AG04450 (cell line): ENCODE measurements at regions not wholly inside any gene's neighbourhood (a gene's known extent, or its start where the extent isn't known, plus 50 kb on each side); places are given as distances from the start of the nearest gene placed in this dataset.

Source experiments
- CTCF ChIA-PET: fragments of 300-600, 350-600 bp; formaldehyde crosslinking; extraction: SDS; loops from one replicate; lab custom pipeline; 2022; ENCODE audit warnings: antibody characterized with exemption, inconsistent platforms; lab: Charles Lee
- POLR2A ChIA-PET: fragments of 350-600 bp; formaldehyde crosslinking; extraction: SDS; loops from one replicate; lab custom pipeline; 2021; ENCODE audit warnings: antibody characterized with exemption, inconsistent platforms; lab: Yijun Ruan, JAX
- DNase-seq: peaks from one replicate; pipeline ENCODE4 v3.0.0-alpha.2; 2011; ENCODE audit warnings: low read depth, low spot score
- H3K27ac ChIP-seq: one replicate; pipeline ENCODE4 v1.5.1; 2012; ENCODE audit warnings: low read depth, low read length, control low read depth
- H3K27me3 ChIP-seq: one replicate; pipeline ENCODE4 v1.6.0; 2012; ENCODE audit warnings: low read length; ENCODE audit not compliant: control insufficient read depth, insufficient read depth
- H3K4me3 ChIP-seq: 2 replicates; pipeline ENCODE4 v1.5.1; 2011; ENCODE audit warnings: mild to moderate bottlenecking, low read depth, low read length, control low read depth
- H3K9me3 ChIP-seq: 2 replicates; pipeline ENCODE4 v1.5.1; 2012; ENCODE audit warnings: low read length; ENCODE audit not compliant: control insufficient read depth, insufficient read depth
- TF ChIP-seq, protein P1 (sequence below): IDR thresholded peaks from 2 replicates; pipeline ENCODE4 v1.5.1; 2011; ENCODE audit warnings: low read depth, low read length, control low read depth, inconsistent platforms

DNA sequence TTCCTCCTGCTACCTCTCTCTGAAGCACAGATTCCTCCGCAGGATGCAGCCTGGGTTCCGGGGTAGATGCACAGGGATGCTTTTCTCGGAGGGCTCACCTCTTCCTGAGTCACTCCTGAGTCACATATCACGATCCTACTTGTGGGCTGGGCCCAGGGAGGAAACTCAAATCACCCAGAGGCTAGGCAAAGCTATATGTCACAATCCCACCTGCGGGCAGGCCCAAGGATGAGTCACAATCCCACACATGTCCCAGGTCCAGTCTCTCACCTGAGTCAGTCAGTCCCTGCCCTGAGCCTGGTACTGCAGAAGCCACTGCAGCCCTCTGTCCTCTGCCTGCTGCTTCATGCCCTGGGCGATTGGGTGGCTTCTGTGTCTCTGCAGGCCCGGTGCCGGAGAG is 149.0 kb upstream of the GSC start:
- TF ChIP-seq, protein P1, sequence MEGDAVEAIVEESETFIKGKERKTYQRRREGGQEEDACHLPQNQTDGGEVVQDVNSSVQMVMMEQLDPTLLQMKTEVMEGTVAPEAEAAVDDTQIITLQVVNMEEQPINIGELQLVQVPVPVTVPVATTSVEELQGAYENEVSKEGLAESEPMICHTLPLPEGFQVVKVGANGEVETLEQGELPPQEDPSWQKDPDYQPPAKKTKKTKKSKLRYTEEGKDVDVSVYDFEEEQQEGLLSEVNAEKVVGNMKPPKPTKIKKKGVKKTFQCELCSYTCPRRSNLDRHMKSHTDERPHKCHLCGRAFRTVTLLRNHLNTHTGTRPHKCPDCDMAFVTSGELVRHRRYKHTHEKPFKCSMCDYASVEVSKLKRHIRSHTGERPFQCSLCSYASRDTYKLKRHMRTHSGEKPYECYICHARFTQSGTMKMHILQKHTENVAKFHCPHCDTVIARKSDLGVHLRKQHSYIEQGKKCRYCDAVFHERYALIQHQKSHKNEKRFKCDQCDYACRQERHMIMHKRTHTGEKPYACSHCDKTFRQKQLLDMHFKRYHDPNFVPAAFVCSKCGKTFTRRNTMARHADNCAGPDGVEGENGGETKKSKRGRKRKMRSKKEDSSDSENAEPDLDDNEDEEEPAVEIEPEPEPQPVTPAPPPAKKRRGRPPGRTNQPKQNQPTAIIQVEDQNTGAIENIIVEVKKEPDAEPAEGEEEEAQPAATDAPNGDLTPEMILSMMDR: no peak
- H3K27ac ChIP-seq: no peak overlapping the region
- no peak overlapping the region for H3K4me3 ChIP-seq
- ChIA-PET CTCF (no interaction called here), POLR2A (no interaction called here)
- H3K9me3 ChIP-seq: peaks cover 44% of the 10 kb centered on the region
- no peak for DNase-seq
- H3K27me3 ChIP-seq: no peaks in the 10 kb centered on the region

DNA sequence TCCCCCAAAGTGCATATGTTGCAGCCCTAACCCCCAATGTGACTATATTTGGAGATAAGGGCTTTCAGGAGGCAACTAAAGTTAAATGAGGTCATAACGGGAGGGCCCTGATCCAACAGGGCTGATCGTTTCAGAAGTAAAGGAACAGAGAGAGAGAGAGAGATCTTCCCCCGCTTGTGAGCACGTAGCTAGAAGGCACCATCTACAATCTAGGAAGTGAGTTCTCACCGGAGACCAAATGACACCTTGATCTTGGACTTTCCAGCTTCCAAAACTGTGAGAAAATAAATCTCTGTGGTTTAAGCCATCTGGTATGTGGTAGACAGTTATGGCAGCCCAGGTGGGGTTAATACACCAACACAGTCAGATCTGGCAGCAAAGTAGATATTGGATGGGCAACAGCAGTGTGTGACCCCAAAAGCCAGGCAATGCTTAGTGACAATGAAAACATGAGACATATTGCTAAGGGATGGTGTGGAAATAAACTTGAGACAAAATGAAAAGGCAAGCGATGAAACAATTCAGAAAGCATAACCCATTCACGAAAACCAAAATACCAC is 147.2 kb upstream of the GSC start:
- no peak for DNase-seq
- CTCF ChIA-PET: no interaction called here
- TF ChIP-seq, protein P1: no peak
- no peaks in the 10 kb centered on the region for H3K27me3 ChIP-seq
- H3K9me3 ChIP-seq: peaks cover 40% of the 10 kb centered on the region
- POLR2A ChIA-PET: no interaction called here
- H3K27ac ChIP-seq: no peak overlapping the region
- no peak overlapping the region for H3K4me3 ChIP-seq

DNA sequence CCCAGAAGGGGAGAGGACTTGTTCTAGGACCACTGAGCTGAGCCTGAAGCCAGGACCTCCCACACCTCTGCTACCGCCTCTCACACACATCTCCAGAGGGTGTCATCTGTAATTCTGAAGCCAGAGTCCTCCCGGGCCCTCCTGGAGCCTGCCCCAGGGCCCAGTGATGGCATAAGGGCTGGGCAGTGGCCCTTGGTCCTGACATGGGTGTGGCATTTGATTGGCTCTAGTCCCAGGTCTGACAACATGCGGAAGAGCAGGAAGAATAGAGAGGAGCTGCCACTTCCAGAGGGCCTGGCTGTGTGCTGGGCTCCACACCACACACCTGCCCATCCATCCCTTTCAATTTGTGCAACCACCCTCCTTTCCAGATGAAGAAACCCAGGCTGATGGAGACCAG is 144.3 kb upstream of the GSC start:
- TF ChIP-seq, protein P1: no peak
- Histone ChIP-seq H3K27ac (no peak overlapping the region), H3K27me3 (no peaks in the 10 kb centered on the region), H3K9me3 (peaks cover 44% of the 10 kb centered on the region), H3K4me3 (no peak overlapping the region)
- no peak for DNase-seq
- POLR2A ChIA-PET: interaction anchor here (0.7 kb wide), 1 partner anchor 466 kb away, joined by 5 read pairs; no protein-coding TSS in a partner anchor
- CTCF ChIA-PET: no interaction called here

- POLR2A ChIA-PET: no interaction called here
- no peaks in the 10 kb centered on the region for H3K27me3 ChIP-seq
- CTCF ChIA-PET: no interaction called here
- H3K9me3 ChIP-seq: peaks cover 33% of the 10 kb centered on the region
- no peak for DNase-seq
- H3K4me3 ChIP-seq: no peak overlapping the region
- no peak overlapping the region for H3K27ac ChIP-seq
- TF ChIP-seq, protein P1: no peak
These were observed 137.8 kb upstream of the GSC start for GRCh38 chr14:94907626-94908261.

- POLR2A ChIA-PET: no interaction called here
- H3K4me3 ChIP-seq: no peak overlapping the region
These were observed 137.2 kb upstream of the GSC start for GRCh38 chr14:94906991-94907587.

More at GRCh38 chr14:94906991-94907587, 137.2 kb upstream of the GSC start:
- DNase-seq: no peak
- CTCF ChIA-PET: no interaction called here
- Histone ChIP-seq H3K27ac (no peak overlapping the region), H3K27me3 (no peaks in the 10 kb centered on the region), H3K9me3 (peaks cover 33% of the 10 kb centered on the region)
- TF ChIP-seq, protein P1: no peak
